GM12872 (cell line): ENCODE measurements at regions not wholly inside any gene's neighbourhood (a gene's known extent, or its start where the extent isn't known, plus 50 kb on each side); places are given as distances from the start of the nearest gene placed in this dataset.

ENCODE experiments used
- TF ChIP-seq, protein P1 (sequence below): IDR thresholded peaks from 3 replicates; pipeline ENCODE4 v1.5.1; 2011; ENCODE audit warnings: low read depth, mild to moderate bottlenecking, low read length, moderate library complexity; ENCODE audit not compliant: insufficient read depth

DNA sequence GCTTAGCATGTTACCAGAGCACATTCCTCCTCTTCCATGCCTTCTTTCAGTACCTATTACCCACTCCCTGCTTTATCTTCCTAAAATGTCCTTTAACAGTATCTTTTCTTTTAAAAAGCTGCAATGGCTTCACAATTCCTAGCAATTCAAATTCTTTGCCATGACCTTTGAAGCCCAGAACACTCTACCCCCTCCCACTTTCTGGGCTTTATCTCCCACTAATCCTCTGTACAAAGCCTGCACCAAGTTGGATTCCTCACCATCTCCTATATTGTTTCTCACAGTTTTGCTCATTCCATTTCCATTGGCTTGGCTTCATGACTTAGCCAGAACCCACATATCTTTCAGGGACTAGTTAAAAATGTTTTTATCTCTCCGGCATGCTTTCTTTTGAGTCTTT lies 80.9 kb downstream of the FAM76B start:
- TF ChIP-seq, protein P1, sequence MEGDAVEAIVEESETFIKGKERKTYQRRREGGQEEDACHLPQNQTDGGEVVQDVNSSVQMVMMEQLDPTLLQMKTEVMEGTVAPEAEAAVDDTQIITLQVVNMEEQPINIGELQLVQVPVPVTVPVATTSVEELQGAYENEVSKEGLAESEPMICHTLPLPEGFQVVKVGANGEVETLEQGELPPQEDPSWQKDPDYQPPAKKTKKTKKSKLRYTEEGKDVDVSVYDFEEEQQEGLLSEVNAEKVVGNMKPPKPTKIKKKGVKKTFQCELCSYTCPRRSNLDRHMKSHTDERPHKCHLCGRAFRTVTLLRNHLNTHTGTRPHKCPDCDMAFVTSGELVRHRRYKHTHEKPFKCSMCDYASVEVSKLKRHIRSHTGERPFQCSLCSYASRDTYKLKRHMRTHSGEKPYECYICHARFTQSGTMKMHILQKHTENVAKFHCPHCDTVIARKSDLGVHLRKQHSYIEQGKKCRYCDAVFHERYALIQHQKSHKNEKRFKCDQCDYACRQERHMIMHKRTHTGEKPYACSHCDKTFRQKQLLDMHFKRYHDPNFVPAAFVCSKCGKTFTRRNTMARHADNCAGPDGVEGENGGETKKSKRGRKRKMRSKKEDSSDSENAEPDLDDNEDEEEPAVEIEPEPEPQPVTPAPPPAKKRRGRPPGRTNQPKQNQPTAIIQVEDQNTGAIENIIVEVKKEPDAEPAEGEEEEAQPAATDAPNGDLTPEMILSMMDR: no peak

DNA sequence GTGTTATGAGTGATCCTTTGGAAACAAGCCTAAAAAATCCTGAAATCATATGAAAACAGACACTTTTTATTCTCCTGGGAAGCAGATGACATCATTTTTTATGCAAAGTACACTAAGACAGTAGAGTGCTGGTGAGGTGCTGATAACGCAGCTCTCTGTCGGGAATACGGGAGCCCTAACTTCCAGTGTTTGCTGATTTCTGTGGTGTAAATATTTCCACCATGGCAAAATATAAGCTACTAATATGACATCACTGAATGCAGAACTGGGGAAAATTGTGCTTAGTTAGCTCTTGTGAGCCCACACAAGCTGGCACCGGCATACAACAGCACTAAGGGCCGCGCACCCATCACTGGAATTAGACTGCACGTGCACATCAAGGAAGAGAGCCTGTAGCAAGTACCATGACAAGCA lies 82.6 kb downstream of the FAM76B start:
- TF ChIP-seq, protein P1: no peak

DNA sequence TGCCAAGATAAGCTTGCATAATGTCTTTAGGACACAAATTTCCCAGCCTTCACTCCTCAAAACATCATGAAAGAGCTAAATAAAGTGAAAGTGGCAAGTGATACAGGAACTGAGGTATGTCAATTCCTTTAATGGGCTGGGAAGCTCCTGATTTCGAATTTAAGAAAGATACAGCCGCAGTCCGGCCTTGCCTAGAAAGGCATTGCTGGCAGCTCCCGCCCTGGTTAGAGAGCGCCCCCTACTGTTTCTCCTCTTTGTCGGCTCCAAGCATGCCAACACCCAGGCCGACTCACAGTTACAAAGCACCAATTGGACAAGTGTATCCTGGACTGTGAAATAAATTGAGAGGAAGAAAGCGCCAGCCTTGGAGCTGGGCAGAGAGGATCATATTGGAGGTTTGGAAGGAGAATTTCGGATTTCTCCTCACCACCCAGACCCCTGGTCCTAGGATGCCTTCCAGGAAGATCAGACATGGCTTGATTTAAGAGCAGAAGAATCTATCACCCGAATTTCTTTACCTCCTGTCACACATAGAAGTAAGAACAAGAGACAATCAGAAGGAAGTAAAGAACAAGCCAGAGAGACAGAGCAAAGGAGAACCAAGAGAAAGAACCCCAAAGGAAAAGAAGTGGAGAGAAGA lies 84.0 kb downstream of the FAM76B start:
- TF ChIP-seq, protein P1: peak; percentile 94

DNA sequence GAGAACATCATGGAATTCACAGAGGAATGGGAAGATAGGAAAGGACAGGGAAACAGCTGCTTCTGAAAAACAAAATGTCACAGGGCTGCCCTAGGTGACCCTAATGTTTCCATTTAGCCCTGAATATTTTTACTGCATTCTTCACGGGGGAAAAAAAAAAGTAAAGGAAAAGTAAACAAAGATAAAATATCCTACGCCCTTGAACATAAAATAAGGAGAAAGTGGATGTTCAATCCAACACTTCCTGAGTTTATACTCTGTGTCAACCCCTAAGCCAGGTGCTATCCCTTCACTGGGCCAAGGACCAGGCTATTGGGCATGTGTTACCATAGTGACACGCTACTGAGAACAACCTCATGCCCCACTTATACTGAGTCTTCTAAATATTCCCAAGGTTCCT lies 84.7 kb downstream of the FAM76B start:
- TF ChIP-seq, protein P1: no peak

DNA sequence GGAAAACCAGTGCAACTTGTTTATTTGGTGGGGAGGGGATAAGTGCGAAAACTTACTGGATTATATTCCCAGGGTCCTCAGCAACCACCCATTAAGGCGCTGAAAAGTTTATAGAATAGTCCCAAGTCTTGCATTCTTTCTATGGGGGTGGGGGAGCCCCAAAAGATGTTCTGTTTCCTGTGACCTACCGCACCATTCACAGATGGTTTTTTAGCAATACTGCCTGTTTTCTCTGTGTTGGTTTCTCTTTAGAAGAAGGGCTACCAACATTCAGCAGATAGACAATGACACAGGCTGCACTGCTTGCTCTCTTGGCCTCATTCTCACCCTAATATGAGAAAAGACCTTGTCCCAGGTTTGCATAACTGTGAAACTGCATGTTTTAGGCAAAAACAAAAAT lies 86.5 kb downstream of the FAM76B start:
- TF ChIP-seq, protein P1: no peak

DNA sequence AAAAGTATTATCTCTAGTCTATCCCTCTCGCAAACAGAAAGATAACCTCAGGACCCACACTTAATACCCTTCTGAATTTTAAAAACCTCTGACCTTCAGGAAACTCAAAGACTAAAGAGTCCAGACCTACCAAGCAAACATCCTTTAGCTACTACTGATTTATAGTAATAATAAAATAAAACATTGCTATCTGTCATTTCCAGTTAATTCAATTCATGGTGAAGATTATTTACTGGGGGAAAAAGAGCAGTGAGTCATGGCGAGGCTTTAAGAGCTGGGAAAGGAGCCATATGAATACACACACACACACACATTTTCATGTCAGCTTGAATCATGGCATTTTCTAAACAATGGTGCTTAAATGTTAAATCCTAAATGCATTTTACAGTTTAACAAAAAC lies 87.1 kb downstream of the FAM76B start:
- TF ChIP-seq, protein P1: no peak

DNA sequence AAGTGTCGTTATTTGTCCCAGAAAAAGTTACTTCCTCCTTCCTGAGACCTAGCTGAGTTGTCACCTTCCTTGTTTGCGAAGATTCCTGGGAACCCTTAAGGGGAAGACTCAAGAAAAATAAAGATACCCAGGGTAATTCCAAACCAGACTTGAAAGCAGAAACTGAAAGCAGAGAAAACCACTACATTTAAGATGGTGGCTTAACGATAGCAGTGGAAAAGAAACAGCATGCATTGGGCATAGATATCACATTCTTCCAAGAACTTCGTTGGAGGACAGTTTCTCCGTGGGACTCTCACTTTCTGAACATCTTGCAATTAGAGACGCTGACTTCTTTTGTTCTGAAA lies 89.1 kb downstream of the FAM76B start:
- TF ChIP-seq, protein P1: no peak
